GM18951 (cell line): ENCODE measurements at regions not wholly inside any gene's neighbourhood (a gene's known extent, or its start where the extent isn't known, plus 50 kb on each side); places are given as distances from the start of the nearest gene placed in this dataset.

Experiments
- POLR2A ChIP-seq: IDR thresholded peaks from 4 replicates; pipeline ENCODE4 v1.6.1; 2011; ENCODE audit warnings: mild to moderate bottlenecking; ENCODE audit not compliant: insufficient read length, insufficient read depth; ENCODE audit errors: extremely low read depth
- in situ Hi-C: fragments of 300-500 bp; cut with MboI; formaldehyde crosslinking; loops from one replicate; pipeline ENCODE4 v1.12.0; 2022; ENCODE audit warnings: low sequenced_read_pairs, mixed read lengths, inconsistent platforms; ENCODE audit not compliant: unreplicated experiment

DNA sequence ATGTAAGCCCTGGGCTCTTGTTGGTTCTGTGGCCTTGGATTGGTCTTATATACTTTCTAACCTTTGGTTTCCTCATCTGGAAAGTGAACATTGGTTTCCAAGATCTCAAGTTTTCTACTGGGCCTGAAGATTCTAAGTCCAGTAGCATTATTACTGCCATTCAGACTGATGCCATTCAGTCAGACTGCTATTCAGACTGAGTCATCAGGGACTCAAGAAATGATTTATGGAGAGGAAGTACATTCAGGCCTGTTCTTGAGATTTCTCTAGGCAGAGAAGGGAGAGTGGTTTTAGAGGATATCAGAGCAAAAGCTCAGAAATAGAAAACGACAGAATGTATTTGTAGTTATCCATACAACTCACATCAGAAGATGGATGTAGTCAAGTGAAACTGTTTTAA, 557.2 kb downstream of the NR2F2 start:
- in situ Hi-C loops, result no loop called here
- no peak for TF ChIP-seq POLR2A

DNA sequence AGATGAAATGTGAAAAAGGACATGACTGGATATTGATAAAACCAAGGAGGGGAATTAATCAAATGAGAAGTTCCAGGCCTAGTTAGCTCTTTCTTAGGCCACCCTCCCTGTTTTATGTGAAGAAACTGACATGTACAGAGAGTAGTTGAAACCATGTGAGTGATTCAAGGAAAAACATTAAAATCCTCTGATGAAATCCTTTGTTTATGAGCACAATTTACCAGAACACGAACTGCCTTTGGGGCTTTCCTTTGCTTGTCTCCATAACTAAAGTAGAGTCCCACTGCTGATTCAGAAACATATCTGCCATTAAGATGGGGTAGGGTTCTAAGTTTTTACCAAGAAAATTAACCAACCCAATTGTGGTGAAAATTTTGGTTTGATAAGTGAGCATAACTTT, 558.3 kb downstream of the NR2F2 start:
- no peak for TF ChIP-seq POLR2A
- in situ Hi-C loops, result no loop called here

DNA sequence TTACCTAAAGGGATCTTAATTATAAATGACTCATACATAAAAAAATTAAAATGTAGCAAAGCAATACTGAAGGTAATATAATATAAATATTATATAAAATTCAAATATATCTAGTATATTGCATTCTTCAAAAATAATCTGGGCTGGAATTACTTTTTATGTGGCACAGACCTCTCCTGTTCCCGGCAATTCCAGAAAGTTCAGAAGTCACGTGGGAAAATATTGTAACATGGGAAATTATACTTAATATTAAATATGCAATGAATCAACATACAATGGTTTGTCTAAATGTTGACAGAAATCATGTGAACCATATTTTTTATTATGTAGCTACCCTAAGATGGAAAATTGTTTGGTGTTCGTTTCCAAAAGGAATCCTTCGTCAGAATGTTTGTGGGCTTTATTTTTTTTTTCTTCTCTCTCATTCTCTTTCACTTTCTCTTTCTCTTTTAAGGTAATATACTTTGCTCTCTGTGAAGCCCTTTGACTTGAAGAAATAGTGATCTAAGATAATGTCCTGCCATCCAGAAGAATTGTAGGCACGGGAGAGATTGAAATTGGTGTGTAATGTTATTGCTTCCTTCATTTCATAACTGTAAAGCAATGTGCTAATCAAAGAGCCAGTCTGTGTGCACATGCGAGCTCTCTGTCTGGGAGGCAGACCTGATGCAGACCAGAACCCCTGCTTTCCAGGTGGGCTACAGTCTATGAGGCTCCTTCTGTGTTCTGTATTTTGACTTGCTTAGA, 559.4 kb downstream of the NR2F2 start:
- no peak for TF ChIP-seq POLR2A
- in situ Hi-C loops, result no loop called here

DNA sequence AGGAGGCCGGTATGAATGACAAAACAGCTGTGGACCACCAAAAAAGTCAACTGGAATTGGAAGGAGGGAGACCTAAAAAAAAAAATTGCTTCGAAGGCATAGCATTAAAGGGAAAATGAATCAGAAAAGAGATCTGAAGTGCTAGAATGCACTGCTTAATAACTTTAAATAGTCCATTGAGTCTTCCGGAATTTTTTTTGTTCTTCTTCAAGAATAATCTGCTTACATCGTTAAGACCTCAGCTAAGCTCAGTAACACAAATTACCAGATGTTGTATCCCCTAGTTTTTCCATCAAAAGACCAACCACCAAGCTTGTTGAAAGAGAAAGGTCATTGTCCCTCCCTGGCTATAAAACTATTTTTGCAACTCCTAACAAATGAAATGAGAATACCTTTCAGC, 560.5 kb downstream of the NR2F2 start:
- TF ChIP-seq POLR2A, result no peak
- in situ Hi-C loops, result no loop called here

DNA sequence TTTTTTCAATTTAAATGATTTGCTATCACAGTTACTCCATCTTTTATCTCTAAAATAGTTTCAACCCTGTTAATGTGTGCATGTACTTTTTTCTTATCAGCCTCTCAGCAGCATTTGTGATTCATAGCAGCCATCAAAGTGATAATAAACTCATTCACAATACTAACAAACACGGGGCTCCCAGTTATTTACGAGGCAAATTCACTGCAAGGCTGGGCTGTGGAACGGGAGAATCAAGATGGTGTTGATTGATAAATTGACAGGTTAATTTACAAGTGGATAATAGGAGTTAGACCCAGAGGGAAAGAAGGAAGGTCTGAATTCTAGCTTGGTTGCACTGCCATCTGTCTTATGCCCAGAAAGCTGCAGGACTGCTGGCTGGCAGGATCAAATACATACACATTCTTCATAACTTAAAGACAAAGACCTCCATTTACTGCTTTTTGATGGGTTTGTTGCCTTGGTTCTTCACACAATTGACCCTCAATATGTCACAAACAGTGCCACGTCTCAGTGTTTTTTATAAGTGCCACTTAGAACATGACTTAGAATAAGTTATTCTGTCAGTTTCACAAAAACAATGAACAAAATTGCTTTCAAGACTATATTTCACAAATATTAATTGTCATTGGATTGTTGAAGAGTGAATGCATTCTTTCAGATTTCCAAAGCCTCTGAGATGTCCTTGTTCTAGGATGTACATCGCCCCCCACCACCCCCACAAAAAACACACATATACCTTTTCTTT, 562.8 kb downstream of the NR2F2 start:
- in situ Hi-C loops, result no loop called here
- no peak for TF ChIP-seq POLR2A

DNA sequence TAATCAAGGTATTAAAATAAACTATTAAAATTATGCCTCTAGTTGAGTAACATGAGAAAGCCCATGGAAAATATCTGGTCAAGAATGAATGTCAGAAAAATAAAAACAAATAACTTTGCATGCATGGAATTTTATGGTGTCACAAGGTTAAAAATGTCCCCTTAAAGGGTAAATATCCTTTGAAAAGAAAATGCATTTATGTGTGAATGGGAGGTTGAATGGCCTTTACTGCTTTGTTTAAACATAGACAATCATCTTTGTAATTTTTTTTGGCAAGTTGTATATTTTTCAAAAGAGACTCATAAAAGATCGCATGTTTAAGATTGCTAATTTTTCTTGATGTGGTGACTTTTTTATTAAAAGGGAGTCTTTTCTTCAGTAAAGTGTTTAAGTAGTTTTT, 564.2 kb downstream of the NR2F2 start:
- no peak for TF ChIP-seq POLR2A
- in situ Hi-C loops, result no loop called here

DNA sequence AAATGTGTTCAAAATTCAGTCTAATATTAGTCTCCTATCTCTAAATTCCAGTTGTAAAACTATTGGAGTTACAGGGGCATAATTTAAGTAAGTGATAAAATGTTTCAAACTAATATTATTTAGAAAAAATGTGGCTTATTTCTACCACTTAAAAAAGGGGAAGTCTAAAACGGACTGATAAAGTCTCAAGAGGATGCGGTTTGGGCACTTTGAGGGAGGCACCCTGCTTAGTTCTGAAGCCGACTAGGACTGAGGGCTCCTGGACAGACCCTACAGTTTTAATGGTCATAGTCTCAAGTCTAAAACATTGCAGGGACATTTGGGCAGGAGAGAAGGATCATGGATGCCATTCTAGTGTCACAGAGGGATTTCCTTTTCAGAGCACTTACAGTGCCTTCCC, 566.3 kb downstream of the NR2F2 start:
- in situ Hi-C loops, result no loop called here
- TF ChIP-seq POLR2A, result no peak

DNA sequence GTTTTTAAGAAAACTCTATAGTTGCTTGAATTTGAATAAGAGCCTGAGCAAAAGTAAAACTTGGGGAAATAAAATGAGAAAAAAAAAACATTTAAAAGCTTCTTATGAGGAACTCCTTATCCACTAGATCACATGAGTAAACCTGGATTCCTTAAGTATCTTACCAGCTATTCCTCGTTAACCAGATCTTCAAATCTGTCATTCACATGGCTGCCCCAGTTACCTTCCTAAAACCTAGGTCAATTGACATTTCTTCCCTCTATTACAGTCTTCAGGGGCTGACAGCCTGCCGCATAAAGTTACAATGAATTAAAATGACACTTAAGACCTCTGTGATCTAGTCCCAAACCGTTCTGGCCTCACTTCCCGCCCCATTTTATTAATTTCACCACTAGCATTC, 583.6 kb downstream of the NR2F2 start:
- TF ChIP-seq POLR2A, result no peak
- in situ Hi-C loops, result no loop called here

DNA sequence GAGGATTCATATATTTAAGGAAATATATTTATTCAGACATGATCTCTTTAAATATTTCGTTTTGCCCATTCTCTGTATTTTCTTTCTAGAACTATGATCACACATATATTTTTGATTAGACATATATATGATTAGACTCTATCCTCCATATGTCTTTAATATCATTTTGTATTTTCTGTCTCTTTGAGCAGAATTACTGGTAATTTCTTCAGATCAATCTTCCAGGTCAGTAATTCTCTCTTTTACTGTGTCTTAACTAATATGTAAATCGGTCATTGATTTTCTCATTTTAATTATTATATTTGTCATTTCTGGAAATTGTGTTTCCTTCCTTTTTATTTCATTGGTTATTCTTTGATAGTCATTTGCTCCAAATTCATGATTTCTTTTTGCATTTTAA, 586.2 kb downstream of the NR2F2 start:
- TF ChIP-seq POLR2A, result no peak
- in situ Hi-C loops, result no loop called here

DNA sequence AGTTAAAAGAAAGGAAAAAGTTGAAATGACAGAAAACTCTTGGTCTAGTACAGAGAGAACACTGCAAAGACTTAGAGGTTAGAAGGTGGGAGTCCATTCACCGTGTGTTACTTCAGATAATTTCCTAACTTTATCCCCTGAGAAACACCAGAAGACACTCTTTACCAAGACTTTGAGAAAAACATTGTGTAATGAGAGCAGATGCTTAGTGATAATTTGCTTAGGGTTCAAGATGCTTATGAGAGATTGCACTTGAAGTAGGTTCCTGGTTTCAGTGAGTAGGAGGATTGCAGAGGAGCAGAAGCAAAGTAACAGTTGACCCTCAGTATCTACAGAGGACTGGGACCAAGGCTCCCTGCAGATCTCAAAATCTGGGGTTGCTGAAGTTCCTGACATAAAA, 594.1 kb downstream of the NR2F2 start:
- no peak for TF ChIP-seq POLR2A
- in situ Hi-C loops, result no loop called here

DNA sequence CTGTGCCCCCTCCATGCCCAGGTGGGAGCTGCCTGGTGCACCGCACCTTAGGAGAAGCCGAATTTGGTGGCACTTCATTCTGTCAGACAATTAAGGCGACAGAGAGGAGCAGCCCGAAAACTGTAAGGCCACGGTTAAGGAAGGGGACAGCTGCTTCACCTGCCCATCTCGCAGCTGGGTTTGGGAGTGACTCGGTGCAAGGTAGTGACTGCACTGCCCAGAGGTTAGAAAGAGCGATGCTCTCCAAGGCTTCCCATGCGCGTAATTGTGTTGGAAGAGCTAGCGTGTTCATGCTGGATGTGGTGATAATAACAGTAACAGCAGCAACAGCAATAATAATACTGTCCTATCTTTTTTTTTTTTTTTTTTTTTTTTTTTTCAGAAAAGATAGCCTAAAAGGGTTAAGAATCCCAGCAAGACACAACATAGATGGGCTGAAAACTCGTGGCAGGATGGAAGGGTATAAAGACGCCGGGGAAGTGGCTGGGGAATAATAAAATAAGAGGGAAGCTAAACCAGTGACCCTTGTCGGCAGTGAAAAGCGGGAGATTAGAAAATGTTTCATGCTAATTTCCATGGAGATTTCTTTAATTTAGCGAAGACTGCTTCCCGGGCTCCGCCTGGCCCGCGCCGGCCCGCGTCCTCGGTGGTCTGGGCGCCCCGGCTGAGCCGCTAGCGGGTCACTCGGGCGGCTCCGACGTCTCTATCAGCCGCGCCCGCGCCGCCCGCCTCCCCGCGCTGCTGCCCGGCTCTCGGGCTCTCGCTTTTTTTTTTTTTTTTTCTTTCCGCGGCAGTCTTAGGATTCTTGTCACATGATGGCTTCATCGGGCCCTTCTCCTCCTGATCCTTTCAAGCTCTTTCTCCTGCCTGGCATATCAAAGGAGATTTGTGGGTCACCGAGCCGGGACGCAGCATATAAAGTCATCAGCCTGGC, 617.1 kb downstream of the NR2F2 start:
- TF ChIP-seq POLR2A, result no peak
- in situ Hi-C loops, result no loop called here

DNA sequence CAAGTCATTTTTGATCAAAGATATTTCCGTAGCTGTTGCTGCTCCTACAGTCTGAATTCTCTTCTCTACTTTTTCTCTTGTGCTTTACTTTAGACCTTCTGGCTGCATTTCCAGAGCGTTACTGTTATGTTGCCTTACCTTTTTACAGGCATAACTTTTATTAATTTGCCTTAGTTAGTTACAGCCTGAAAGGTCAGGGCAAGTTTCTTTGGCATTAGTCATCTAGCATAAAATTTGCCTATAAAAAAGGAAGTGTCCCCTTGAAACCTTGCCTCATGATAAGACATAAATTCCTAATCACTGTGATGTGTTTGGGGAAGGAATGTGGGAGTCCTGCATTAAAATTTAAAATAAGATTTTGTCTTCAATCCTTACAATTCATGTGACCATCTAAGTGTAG, 618.5 kb downstream of the NR2F2 start:
- in situ Hi-C loops, result no loop called here
- TF ChIP-seq POLR2A, result no peak

DNA sequence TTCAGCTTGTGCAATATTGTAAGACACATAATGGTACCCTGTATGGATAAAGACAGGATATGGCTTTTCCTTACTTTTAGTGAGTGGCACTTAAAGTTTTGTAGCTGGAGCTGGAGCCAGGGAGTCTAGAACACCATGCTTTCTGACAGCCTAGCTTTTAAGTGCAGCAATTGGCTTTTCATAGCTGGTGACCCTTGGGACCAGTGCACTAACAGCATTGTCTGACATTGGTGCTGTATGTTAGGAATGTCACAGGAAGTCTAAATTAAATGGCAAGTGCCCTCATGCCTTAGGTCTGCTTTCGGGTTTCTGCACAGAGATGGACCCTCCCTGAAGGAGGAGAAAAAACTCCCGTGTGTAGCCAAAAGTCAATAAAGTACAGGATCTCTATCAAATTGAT, 628.2 kb downstream of the NR2F2 start:
- TF ChIP-seq POLR2A, result no peak
- in situ Hi-C loops, result no loop called here
